Spleen (tissue), 11 donors: ENCODE measurements at regions not wholly inside any gene's neighbourhood (a gene's known extent, or its start where the extent isn't known, plus 50 kb on each side); places are given as distances from the start of the nearest gene placed in this dataset.

Experiments used
- DNase-seq: peaks from one replicate; pipeline ENCODE4 v3.0.0-alpha.2; 2020
- H3K27ac ChIP-seq, 8 donors: fragments of 200-600 bp; sonication (generic) in 7 of 8; 1 replicate in 4 of 8; 2 replicates in 4 of 8; pipeline versions ENCODE4 v1.5.0 to v1.8.0; 2016 to 2021; ENCODE audit warnings: inconsistent platforms in 4 of 8, mild to moderate bottlenecking in 4 of 8, moderate library complexity in 1 of 8
- H3K27me3 ChIP-seq, 7 donors: fragments of 200-600 bp; sonication (generic) in 6 of 7; replicated peaks in 1 of 7; 1 replicate in 4 of 7; 2 replicates in 3 of 7; pipeline versions ENCODE4 v1.5.0 to v1.8.0; 2016 to 2021; ENCODE audit warnings: inconsistent platforms in 3 of 7, mild to moderate bottlenecking in 1 of 7
- H3K36me3 ChIP-seq, 6 donors: fragments of 200-600 bp; sonication (generic) in 5 of 6; 1 replicate in 4 of 6; 2 replicates in 2 of 6; pipeline versions ENCODE4 v1.5.0 to v1.8.0; 2016 to 2021; ENCODE audit warnings: inconsistent platforms in 2 of 6
- H3K4me1 ChIP-seq, 6 donors: fragments of 200-600 bp; sonication (generic) in 5 of 6; 1 replicate in 3 of 6; 2 replicates in 3 of 6; pipeline versions ENCODE4 v1.5.0 to v1.8.0; 2016 to 2021; ENCODE audit warnings: inconsistent platforms in 3 of 6
- H3K4me3 ChIP-seq, 8 donors: fragments of 200-600 bp; sonication (generic) in 7 of 8; 1 replicate in 4 of 8; 2 replicates in 4 of 8; pipeline versions ENCODE4 v1.5.0 to v1.8.0; 2016 to 2021; ENCODE audit warnings: inconsistent platforms in 4 of 8, mild to moderate bottlenecking in 4 of 8, moderate library complexity in 2 of 8
- H3K9me3 ChIP-seq, 8 donors: fragments of 200-600 bp; sonication (generic) in 7 of 8; 1 replicate in 4 of 8; 2 replicates in 4 of 8; pipeline versions ENCODE4 v1.5.0 to v1.8.0; 2016 to 2021; ENCODE audit warnings: inconsistent platforms in 4 of 8
- CTCF ChIP-seq, 11 experiments: fragments of 200-600 bp in 7 of 11; fragments of 450-650 bp in 4 of 11; sonication (generic) in 4 of 11; IDR thresholded peaks in 8 of 11; conservative IDR thresholded peaks in 3 of 11; 1 replicate in 7 of 11; 2 replicates in 4 of 11; pipeline versions ENCODE4 v1.4.0 to v1.8.0; 2016 to 2021; ENCODE audit warnings: antibody characterized with exemption in 11 of 11, inconsistent platforms in 4 of 11, mild to moderate bottlenecking in 1 of 11
- POLR2A ChIP-seq, 3 donors: fragments of 450-650 bp; IDR thresholded peaks; one replicate each; pipeline ENCODE4 v1.5.1; 2017; ENCODE audit warnings: antibody characterized with exemption in 3 of 3, mild to moderate bottlenecking in 1 of 3
- POLR2AphosphoS5 ChIP-seq, 3 donors: sonication (generic); formaldehyde crosslinking; IDR thresholded peaks; one replicate each; pipeline ENCODE4 v1.5.1; 2017; ENCODE audit warnings: antibody characterized with exemption in 3 of 3
- WGBS, 5 donors: extraction: QIAGEN DNeasy Blood & Tissue Kit in 3 of 5; methylation state at CpG; one replicate each; pipeline versions ENCODE4 v1.1.5 to v1.1.7; 2013 to 2018; 5-methylcytosine and 5-hydroxymethylcytosine counted together
- intact Hi-C: fragments of 100-400 bp; cut with DNase I; formaldehyde crosslinking; loops from one replicate; pipeline ENCODE4 v1.15.0; 2023; ENCODE audit warnings: low total_unique reads
- donor health status: healthy with polysubstance abuse.
- donor health status: DM: no; HTN: no; CAD: no; lungs with moderate emphysema.
- donor health status: DM: no; HTN: no; CAD: no.
- donor health status: Bipolar disorder and iron deficiency.
- donor health status: healthy.
- donor health status: DM: no; HTN: no; CAD: no.
- donor health status: DM: yes; HTN: yes; CAD: no.

DNA sequence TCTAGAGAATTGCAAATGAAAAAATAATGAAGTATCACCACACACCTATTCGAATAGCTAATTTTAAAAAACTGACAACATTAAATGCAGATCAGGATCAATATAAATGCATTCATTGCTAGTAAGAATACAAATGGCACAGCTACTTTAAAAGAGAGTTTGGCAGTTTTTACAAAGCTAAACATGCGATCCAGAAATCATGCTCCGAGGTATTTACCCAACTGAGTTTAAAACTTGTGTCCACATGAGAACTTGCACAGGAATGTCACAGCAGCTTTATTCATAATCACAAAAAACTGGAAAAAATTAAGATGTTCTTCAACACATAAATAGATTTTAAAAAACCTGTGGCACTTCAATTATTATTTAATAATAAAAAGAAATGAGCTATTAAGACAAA, 345.5 kb upstream of the TRPC7 start:
- no peaks in the 10 kb centered on the region for H3K9me3 ChIP-seq
- DNase-seq, result no peak
- no peak overlapping the region for H3K4me3 ChIP-seq
- TF ChIP-seq POLR2A (IDR thresholded peaks at IDR 0.05) (no peak), POLR2AphosphoS5 (IDR thresholded peaks at IDR 0.05) (no peak), CTCF (IDR thresholded peaks at IDR 0.05 in 8 of 11, conservative IDR thresholded peaks at IDR 0.05 in 3 of 11) (no peak)
- 83 to 90% (median 87%) methylated on average over 3 of the region's 3 CpGs for WGBS, 5 donors
- intact Hi-C loops, result no loop called here
- no peaks in the 10 kb centered on the region for H3K27me3 ChIP-seq
- no peaks in the 10 kb centered on the region for H3K36me3 ChIP-seq
- H3K27ac ChIP-seq, result no peak overlapping the region
- H3K4me1 ChIP-seq, result no peaks in the 10 kb centered on the region

DNA sequence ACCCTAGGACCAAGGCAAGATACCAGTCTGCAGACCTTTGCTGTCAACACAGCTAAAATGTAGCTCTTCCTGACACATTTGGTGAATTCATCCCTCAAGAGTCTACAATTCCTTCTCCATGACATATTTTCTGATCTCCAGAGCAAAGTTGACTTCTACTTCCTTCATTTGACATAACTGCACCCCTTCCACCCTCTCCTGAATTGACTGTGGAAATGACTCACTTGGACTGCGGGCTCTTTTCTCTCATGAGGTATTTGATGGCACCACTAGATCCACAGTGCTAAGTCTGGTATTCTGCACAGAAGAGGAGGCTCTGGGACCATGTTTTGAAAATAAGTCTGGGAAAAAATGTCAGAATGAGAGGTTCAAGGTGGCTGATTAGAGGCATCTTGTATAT, 338.4 kb upstream of the TRPC7 start:
- intact Hi-C loops, result no loop called here
- H3K4me1 ChIP-seq, result no peaks in the 10 kb centered on the region
- TF ChIP-seq POLR2AphosphoS5 (IDR thresholded peaks at IDR 0.05) (no peak), CTCF (IDR thresholded peaks at IDR 0.05 in 8 of 11, conservative IDR thresholded peaks at IDR 0.05 in 3 of 11) (no peak), POLR2A (IDR thresholded peaks at IDR 0.05) (no peak)
- no peaks in the 10 kb centered on the region for H3K27me3 ChIP-seq
- H3K27ac ChIP-seq, result no peak overlapping the region
- H3K9me3 ChIP-seq, result no peaks in the 10 kb centered on the region
- DNase-seq, result no peak
- WGBS, 5 donors, result 79 to 96% (median 88%) methylated on average over 1 of the region's 1 CpG
- no peak overlapping the region for H3K4me3 ChIP-seq
- H3K36me3 ChIP-seq, result no peaks in the 10 kb centered on the region

GRCh38 chr5:136703036-136703435, 337.7 kb upstream of the TRPC7 start:
- intact Hi-C loops, result no loop called here
- H3K27me3 ChIP-seq, result no peaks in the 10 kb centered on the region
- H3K27ac ChIP-seq, result no peak overlapping the region
- H3K9me3 ChIP-seq, result no peaks in the 10 kb centered on the region
- WGBS, 5 donors, result 88 to 98% (median 93%) methylated on average over 2 of the region's 2 CpGs
- H3K36me3 ChIP-seq, result no peaks in the 10 kb centered on the region
- H3K4me1 ChIP-seq, result no peaks in the 10 kb centered on the region
- no peak for DNase-seq
- TF ChIP-seq POLR2A (IDR thresholded peaks at IDR 0.05), result no peak
- TF ChIP-seq CTCF (IDR thresholded peaks at IDR 0.05 in 8 of 11, conservative IDR thresholded peaks at IDR 0.05 in 3 of 11), result no peak
- no peak for TF ChIP-seq POLR2AphosphoS5 (IDR thresholded peaks at IDR 0.05)
- H3K4me3 ChIP-seq, result no peak overlapping the region

- intact Hi-C loops, result no loop called here
- Histone ChIP-seq H3K4me1 (no peaks in the 10 kb centered on the region), H3K4me3 (no peak overlapping the region), H3K27me3 (no peaks in the 10 kb centered on the region), H3K36me3 (no peaks in the 10 kb centered on the region), H3K27ac (no peak overlapping the region), H3K9me3 (no peaks in the 10 kb centered on the region)
- TF ChIP-seq POLR2AphosphoS5 (IDR thresholded peaks at IDR 0.05) (no peak), POLR2A (IDR thresholded peaks at IDR 0.05) (no peak), CTCF (IDR thresholded peaks at IDR 0.05 in 8 of 11, conservative IDR thresholded peaks at IDR 0.05 in 3 of 11) (no peak)
- DNase-seq, result no peak
- 89 to 100% (median 93%) methylated on average over 1 of the region's 1 CpG for WGBS, 5 donors
Observed at GRCh38 chr5:136701191-136701590, 335.8 kb upstream of the TRPC7 start.
